ENCODE measurements at regions not wholly inside any gene's neighbourhood (a gene's known extent, or its start where the extent isn't known, plus 50 kb on each side); places are given as distances from the start of the nearest gene placed in this dataset.

GRCh38 chr12:126895951-126896913 lies 1370.7 kb upstream of the TMEM132C start:
- no peak for TF ChIP-seq CTCF (conservative IDR thresholded peaks at IDR 0.05; ENCODE audit: low read length)
- DNase-seq (ENCODE audit: low read depth), result no peak

GRCh38 chr12:126897102-126897501 lies 1369.9 kb upstream of the TMEM132C start:
- DNase-seq (ENCODE audit: low read depth), result no peak
- H3K4me3 ChIP-seq (ENCODE audit: low read length), result no peak overlapping the region
- no peak for TF ChIP-seq CTCF (conservative IDR thresholded peaks at IDR 0.05; ENCODE audit: low read length)

More at GRCh38 chr12:126895951-126896913, 1370.7 kb upstream of the TMEM132C start:
- no peak overlapping the region for H3K4me3 ChIP-seq (ENCODE audit: low read length)

- DNase-seq (ENCODE audit: low read depth), result no peak
- TF ChIP-seq CTCF (conservative IDR thresholded peaks at IDR 0.05; ENCODE audit: low read length), result no peak
- H3K4me3 ChIP-seq (ENCODE audit: low read length), result no peak overlapping the region
Observed at GRCh38 chr12:126897778-126898177, 1369.2 kb upstream of the TMEM132C start.

GRCh38 chr12:126898562-126898961 lies 1368.4 kb upstream of the TMEM132C start:
- no peak for TF ChIP-seq CTCF (conservative IDR thresholded peaks at IDR 0.05; ENCODE audit: low read length)
- no peak for DNase-seq (ENCODE audit: low read depth)
- no peak overlapping the region for H3K4me3 ChIP-seq (ENCODE audit: low read length)

- no peak overlapping the region for H3K4me3 ChIP-seq (ENCODE audit: low read length)
- no peak for TF ChIP-seq CTCF (conservative IDR thresholded peaks at IDR 0.05; ENCODE audit: low read length)
- DNase-seq (ENCODE audit: low read depth), result no peak
Observed at GRCh38 chr12:126899926-126900792, 1366.8 kb upstream of the TMEM132C start.

GRCh38 chr12:126903027-126903876 lies 1363.7 kb upstream of the TMEM132C start:
- DNase-seq (ENCODE audit: low read depth), result no peak
- TF ChIP-seq CTCF (conservative IDR thresholded peaks at IDR 0.05; ENCODE audit: low read length), result no peak
- no peak overlapping the region for H3K4me3 ChIP-seq (ENCODE audit: low read length)

Measured in AG10803 (cell line).